ENCODE measurements at regions not wholly inside any gene's neighbourhood (a gene's known extent, or its start where the extent isn't known, plus 50 kb on each side); places are given as distances from the start of the nearest gene placed in this dataset.

DNA sequence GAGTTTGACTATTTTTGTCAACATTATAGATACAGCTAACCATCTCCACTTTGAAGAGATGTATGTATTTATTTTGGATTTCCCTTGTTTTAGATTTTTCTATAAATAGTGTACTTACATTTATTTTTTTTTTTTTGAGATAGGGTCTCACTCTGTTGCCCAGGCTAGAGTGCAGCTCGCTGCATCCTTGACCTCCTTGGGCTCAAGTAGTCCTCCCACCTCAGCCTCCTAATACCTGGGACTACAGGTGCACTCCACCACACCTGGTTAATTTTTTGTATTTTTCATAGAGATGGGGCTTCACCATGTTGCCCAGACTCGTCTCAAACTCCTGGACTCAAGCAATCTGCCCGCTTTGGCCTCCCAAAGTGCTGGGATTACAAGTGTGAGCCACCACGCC, 55.3 kb upstream of the TRPM1 start:
- Histone ChIP-seq H3K27ac (no peak overlapping the region), H3K9ac (no peak overlapping the region), H3K4me3 (IDR thresholded peaks at IDR 0.05; ENCODE audit: insufficient read depth, low read depth, low read length) (no peak overlapping the region), H3K4me1 (ENCODE audit: low read depth, poor library complexity, severe bottlenecking) (no peaks in the 10 kb centered on the region), H3K79me2 (ENCODE audit: insufficient read depth, low read depth) (no peaks in the 10 kb centered on the region), H3K27me3 (ENCODE audit: insufficient read depth, low read depth) (no peaks in the 10 kb centered on the region), H4K20me1 (ENCODE audit: insufficient read depth) (no peaks in the 10 kb centered on the region), H3K4me2 (no peak overlapping the region), H2AFZ (ENCODE audit: low read depth) (no peak overlapping the region), H3K36me3 (ENCODE audit: insufficient read depth) (no peaks in the 10 kb centered on the region)
- TF ChIP-seq, protein P1, sequence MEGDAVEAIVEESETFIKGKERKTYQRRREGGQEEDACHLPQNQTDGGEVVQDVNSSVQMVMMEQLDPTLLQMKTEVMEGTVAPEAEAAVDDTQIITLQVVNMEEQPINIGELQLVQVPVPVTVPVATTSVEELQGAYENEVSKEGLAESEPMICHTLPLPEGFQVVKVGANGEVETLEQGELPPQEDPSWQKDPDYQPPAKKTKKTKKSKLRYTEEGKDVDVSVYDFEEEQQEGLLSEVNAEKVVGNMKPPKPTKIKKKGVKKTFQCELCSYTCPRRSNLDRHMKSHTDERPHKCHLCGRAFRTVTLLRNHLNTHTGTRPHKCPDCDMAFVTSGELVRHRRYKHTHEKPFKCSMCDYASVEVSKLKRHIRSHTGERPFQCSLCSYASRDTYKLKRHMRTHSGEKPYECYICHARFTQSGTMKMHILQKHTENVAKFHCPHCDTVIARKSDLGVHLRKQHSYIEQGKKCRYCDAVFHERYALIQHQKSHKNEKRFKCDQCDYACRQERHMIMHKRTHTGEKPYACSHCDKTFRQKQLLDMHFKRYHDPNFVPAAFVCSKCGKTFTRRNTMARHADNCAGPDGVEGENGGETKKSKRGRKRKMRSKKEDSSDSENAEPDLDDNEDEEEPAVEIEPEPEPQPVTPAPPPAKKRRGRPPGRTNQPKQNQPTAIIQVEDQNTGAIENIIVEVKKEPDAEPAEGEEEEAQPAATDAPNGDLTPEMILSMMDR (conservative IDR thresholded peaks at IDR 0.05; ENCODE audit: low read depth, low read length): no peak

- Histone ChIP-seq H3K4me2 (no peak overlapping the region), H3K27ac (no peak overlapping the region), H3K79me2 (ENCODE audit: insufficient read depth, low read depth) (no peaks in the 10 kb centered on the region), H3K4me1 (ENCODE audit: low read depth, poor library complexity, severe bottlenecking) (no peaks in the 10 kb centered on the region), H3K9ac (no peak overlapping the region), H3K27me3 (ENCODE audit: insufficient read depth, low read depth) (no peaks in the 10 kb centered on the region), H3K4me3 (IDR thresholded peaks at IDR 0.05; ENCODE audit: insufficient read depth, low read depth, low read length) (no peak overlapping the region), H2AFZ (ENCODE audit: low read depth) (no peak overlapping the region), H4K20me1 (ENCODE audit: insufficient read depth) (no peaks in the 10 kb centered on the region), H3K36me3 (ENCODE audit: insufficient read depth) (no peaks in the 10 kb centered on the region)
- TF ChIP-seq, protein P1 (conservative IDR thresholded peaks at IDR 0.05; ENCODE audit: low read depth, low read length): no peak
Measured at GRCh38 chr15:31157644-31158069, 56.1 kb upstream of the TRPM1 start.

GRCh38 chr15:31158858-31159569, 57.5 kb upstream of the TRPM1 start:
- Histone ChIP-seq H4K20me1 (ENCODE audit: insufficient read depth) (no peaks in the 10 kb centered on the region), H3K79me2 (ENCODE audit: insufficient read depth, low read depth) (no peaks in the 10 kb centered on the region), H3K4me2 (no peak overlapping the region), H2AFZ (ENCODE audit: low read depth) (no peak overlapping the region), H3K27ac (no peak overlapping the region), H3K27me3 (ENCODE audit: insufficient read depth, low read depth) (no peaks in the 10 kb centered on the region), H3K36me3 (ENCODE audit: insufficient read depth) (no peaks in the 10 kb centered on the region), H3K9ac (no peak overlapping the region), H3K4me3 (IDR thresholded peaks at IDR 0.05; ENCODE audit: insufficient read depth, low read depth, low read length) (no peak overlapping the region), H3K4me1 (ENCODE audit: low read depth, poor library complexity, severe bottlenecking) (no peaks in the 10 kb centered on the region)
- TF ChIP-seq, protein P1 (conservative IDR thresholded peaks at IDR 0.05; ENCODE audit: low read depth, low read length): no peak

- H3K27me3 ChIP-seq (ENCODE audit: insufficient read depth, low read depth): no peaks in the 10 kb centered on the region
- TF ChIP-seq, protein P1 (conservative IDR thresholded peaks at IDR 0.05; ENCODE audit: low read depth, low read length): no peak
Measured at GRCh38 chr15:31159837-31160236, 58.3 kb upstream of the TRPM1 start.

More at GRCh38 chr15:31159837-31160236, 58.3 kb upstream of the TRPM1 start:
- Histone ChIP-seq H3K9ac (no peak overlapping the region), H3K36me3 (ENCODE audit: insufficient read depth) (no peaks in the 10 kb centered on the region), H3K4me1 (ENCODE audit: low read depth, poor library complexity, severe bottlenecking) (no peaks in the 10 kb centered on the region), H3K4me3 (IDR thresholded peaks at IDR 0.05; ENCODE audit: insufficient read depth, low read depth, low read length) (no peak overlapping the region), H3K4me2 (no peak overlapping the region), H3K27ac (no peak overlapping the region), H2AFZ (ENCODE audit: low read depth) (no peak overlapping the region), H3K79me2 (ENCODE audit: insufficient read depth, low read depth) (no peaks in the 10 kb centered on the region), H4K20me1 (ENCODE audit: insufficient read depth) (no peaks in the 10 kb centered on the region)
